GM19324 (cell line): ENCODE measurements at regions not wholly inside any gene's neighbourhood (a gene's known extent, or its start where the extent isn't known, plus 50 kb on each side); places are given as distances from the start of the nearest gene placed in this dataset.

Source experiments
- ATAC-seq: cut with Tn5 transposase; IDR thresholded peaks from one replicate; pipeline ENCODE4 v1.9.1; 2021; ENCODE audit warnings: mild to moderate bottlenecking, moderate library complexity; ENCODE audit not compliant: unreplicated experiment, low FRiP score

- ATAC-seq, result no peak
These were observed 228.6 kb upstream of the CHST9 start for GRCh38 chr18:27413495-27414401.

- ATAC-seq, result no peak
These were observed 227.4 kb upstream of the CHST9 start for GRCh38 chr18:27412556-27412955.

- no peak for ATAC-seq
These were observed 226.8 kb upstream of the CHST9 start for GRCh38 chr18:27411911-27412310.

GRCh38 chr18:27411013-27411412, 225.9 kb upstream of the CHST9 start:
- ATAC-seq, result no peak

GRCh38 chr18:27404855-27405254, 219.7 kb upstream of the CHST9 start:
- no peak for ATAC-seq

GRCh38 chr18:27400001-27400400, 214.9 kb upstream of the CHST9 start:
- ATAC-seq, result no peak

- no peak for ATAC-seq
These were observed 210.6 kb upstream of the CHST9 start for GRCh38 chr18:27395752-27396151.

- no peak for ATAC-seq
These were observed 209.6 kb upstream of the CHST9 start for GRCh38 chr18:27394687-27395086.

GRCh38 chr18:27382567-27383216, 197.6 kb upstream of the CHST9 start:
- no peak for ATAC-seq

- no peak for ATAC-seq
These were observed 193.5 kb upstream of the CHST9 start for GRCh38 chr18:27378431-27379095.

- no peak for ATAC-seq
These were observed 192.1 kb upstream of the CHST9 start for GRCh38 chr18:27377251-27377650.

GRCh38 chr18:27372386-27372785, 187.3 kb upstream of the CHST9 start:
- ATAC-seq, result no peak

- no peak for ATAC-seq
These were observed 181.6 kb upstream of the CHST9 start for GRCh38 chr18:27366665-27367064.

GRCh38 chr18:27366151-27366550, 181.0 kb upstream of the CHST9 start:
- ATAC-seq, result no peak

GRCh38 chr18:27363872-27364271, 178.8 kb upstream of the CHST9 start:
- ATAC-seq, result no peak

GRCh38 chr18:27361477-27361876, 176.4 kb upstream of the CHST9 start:
- no peak for ATAC-seq

- ATAC-seq, result no peak
These were observed 170.2 kb upstream of the CHST9 start for GRCh38 chr18:27355308-27355707.

GRCh38 chr18:27353273-27353672, 168.2 kb upstream of the CHST9 start:
- no peak for ATAC-seq

GRCh38 chr18:27349284-27349882, 164.3 kb upstream of the CHST9 start:
- no peak for ATAC-seq

- no peak for ATAC-seq
These were observed 146.5 kb upstream of the CHST9 start for GRCh38 chr18:27331606-27332005.

- ATAC-seq, result no peak
These were observed 129.9 kb upstream of the CHST9 start for GRCh38 chr18:27314996-27315395.
